ENCODE measurements at regions not wholly inside any gene's neighbourhood (a gene's known extent, or its start where the extent isn't known, plus 50 kb on each side); places are given as distances from the start of the nearest gene placed in this dataset.
"Not testable (repeated sequence)": the region's sequence is repeated elsewhere in the genome, so short reads cannot be mapped to it uniquely, and the experiment has no call there.

GRCh38 chr3:184449161-184449515 is 69.3 kb downstream of the CHRD start:
- no peak for DNase-seq (ENCODE audit: low read depth, low spot score)
- no peaks in the 10 kb centered on the region for H3K27me3 Mint-ChIP-seq (ENCODE audit: low read depth)
- H3K4me3 Mint-ChIP-seq, result no peak overlapping the region
- no peaks in the 10 kb centered on the region for H3K4me1 Mint-ChIP-seq
- no peaks in the 10 kb centered on the region for H3K9me3 Mint-ChIP-seq
- no peak overlapping the region for H3K27ac Mint-ChIP-seq (ENCODE audit: unreplicated experiment)
- H3K36me3 Mint-ChIP-seq (ENCODE audit: low read depth), result no peaks in the 10 kb centered on the region
- TF ChIP-seq CTCF (conservative IDR thresholded peaks at IDR 0.05), result no peak

GRCh38 chr3:184450547-184450946 is 70.7 kb downstream of the CHRD start:
- Mint-ChIP-seq H3K36me3 (ENCODE audit: low read depth) (no peaks in the 10 kb centered on the region), H3K27me3 (ENCODE audit: low read depth) (no peaks in the 10 kb centered on the region), H3K9me3 (no peaks in the 10 kb centered on the region), H3K4me1 (no peaks in the 10 kb centered on the region), H3K4me3 (no peak overlapping the region), H3K27ac (ENCODE audit: unreplicated experiment) (no peak overlapping the region)
- no peak for TF ChIP-seq CTCF (conservative IDR thresholded peaks at IDR 0.05)
- DNase-seq (ENCODE audit: low read depth, low spot score), result no peak

GRCh38 chr3:184453296-184453695 is 73.4 kb downstream of the CHRD start:
- H3K27me3 Mint-ChIP-seq (ENCODE audit: low read depth), result no peaks in the 10 kb centered on the region
- TF ChIP-seq CTCF (conservative IDR thresholded peaks at IDR 0.05), result no peak
- DNase-seq (ENCODE audit: low read depth, low spot score), result no peak
- H3K4me3 Mint-ChIP-seq, result no peak overlapping the region
- H3K9me3 Mint-ChIP-seq, result peaks cover 3% of the 10 kb centered on the region
- H3K4me1 Mint-ChIP-seq, result no peaks in the 10 kb centered on the region
- no peaks in the 10 kb centered on the region for H3K36me3 Mint-ChIP-seq (ENCODE audit: low read depth)
- no peak overlapping the region for H3K27ac Mint-ChIP-seq (ENCODE audit: unreplicated experiment)

- no peaks in the 10 kb centered on the region for H3K4me1 Mint-ChIP-seq
- H3K9me3 Mint-ChIP-seq, result peaks cover 6% of the 10 kb centered on the region
- H3K27ac Mint-ChIP-seq (ENCODE audit: unreplicated experiment), result no peak overlapping the region
- H3K36me3 Mint-ChIP-seq (ENCODE audit: low read depth), result no peaks in the 10 kb centered on the region
- no peak for TF ChIP-seq CTCF (conservative IDR thresholded peaks at IDR 0.05)
- H3K27me3 Mint-ChIP-seq (ENCODE audit: low read depth), result no peaks in the 10 kb centered on the region
- DNase-seq (ENCODE audit: low read depth, low spot score), result no peak
- no peak overlapping the region for H3K4me3 Mint-ChIP-seq
These were observed 76.1 kb downstream of the CHRD start for GRCh38 chr3:184455991-184456390.

GRCh38 chr3:184456476-184456875 is 76.6 kb downstream of the CHRD start:
- no peak overlapping the region for H3K4me3 Mint-ChIP-seq
- TF ChIP-seq CTCF (conservative IDR thresholded peaks at IDR 0.05), result no peak
- H3K27ac Mint-ChIP-seq (ENCODE audit: unreplicated experiment), result no peak overlapping the region
- no peak for DNase-seq (ENCODE audit: low read depth, low spot score)
- no peaks in the 10 kb centered on the region for H3K4me1 Mint-ChIP-seq
- no peaks in the 10 kb centered on the region for H3K36me3 Mint-ChIP-seq (ENCODE audit: low read depth)
- peaks cover 6% of the 10 kb centered on the region for H3K9me3 Mint-ChIP-seq
- H3K27me3 Mint-ChIP-seq (ENCODE audit: low read depth), result no peaks in the 10 kb centered on the region

- Mint-ChIP-seq H3K4me3 (no peak overlapping the region), H3K9me3 (peaks cover 6% of the 10 kb centered on the region)
- TF ChIP-seq CTCF (conservative IDR thresholded peaks at IDR 0.05), result no peak
These were observed 77.5 kb downstream of the CHRD start for GRCh38 chr3:184457329-184457728.

GRCh38 chr3:184457784-184458377 is 78.0 kb downstream of the CHRD start:
- not testable (repeated sequence) for H3K9me3 Mint-ChIP-seq

More at GRCh38 chr3:184457329-184457728, 77.5 kb downstream of the CHRD start:
- H3K27ac Mint-ChIP-seq (ENCODE audit: unreplicated experiment), result no peak overlapping the region
- no peak for DNase-seq (ENCODE audit: low read depth, low spot score)
- no peaks in the 10 kb centered on the region for H3K4me1 Mint-ChIP-seq
- no peaks in the 10 kb centered on the region for H3K27me3 Mint-ChIP-seq (ENCODE audit: low read depth)
- H3K36me3 Mint-ChIP-seq (ENCODE audit: low read depth), result no peaks in the 10 kb centered on the region

More at GRCh38 chr3:184457784-184458377, 78.0 kb downstream of the CHRD start:
- not testable (repeated sequence) for H3K27me3 Mint-ChIP-seq (ENCODE audit: low read depth); H3K4me1 Mint-ChIP-seq; H3K27ac Mint-ChIP-seq (ENCODE audit: unreplicated experiment); H3K36me3 Mint-ChIP-seq (ENCODE audit: low read depth); H3K4me3 Mint-ChIP-seq; DNase-seq (ENCODE audit: low read depth, low spot score)

Measured in neural crest cell (in vitro differentiated cells).